ENCODE measurements at regions not wholly inside any gene's neighbourhood (a gene's known extent, or its start where the extent isn't known, plus 50 kb on each side); places are given as distances from the start of the nearest gene placed in this dataset.
"Not testable (repeated sequence)": the region's sequence is repeated elsewhere in the genome, so short reads cannot be mapped to it uniquely, and the experiment has no call there.

DNA sequence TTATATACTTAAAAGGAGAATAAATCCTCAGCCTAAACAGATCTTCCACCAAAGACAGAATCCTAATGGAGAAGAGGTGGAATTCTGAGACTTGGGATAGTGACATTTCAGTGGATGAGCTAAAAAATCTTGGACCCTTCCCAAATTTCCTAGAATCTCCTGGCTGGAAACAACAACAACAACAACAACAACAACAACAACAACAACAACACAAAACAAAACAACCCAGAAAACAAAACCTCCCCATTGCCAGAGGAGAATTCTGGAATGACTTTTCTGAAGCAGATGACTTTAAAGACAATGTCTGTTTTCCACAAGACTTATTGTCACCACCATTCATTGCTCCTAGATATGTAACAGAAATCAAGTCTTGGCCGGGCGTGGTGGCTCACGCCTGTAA, 322.1 kb downstream of the ARL4A start:
- Histone ChIP-seq H3K4me3 (ENCODE audit: low read depth, low read length) (no peak overlapping the region), H3K4me1 (ENCODE audit: control insufficient read depth, insufficient read depth, low read length, unreplicated experiment) (no peaks in the 10 kb centered on the region), H3K79me2 (ENCODE audit: control insufficient read depth, insufficient read depth, low read length, unreplicated experiment) (no peaks in the 10 kb centered on the region), H2AFZ (ENCODE audit: low read length, unreplicated experiment) (no peak overlapping the region), H3K27ac (ENCODE audit: low read depth, low read length) (no peak overlapping the region), H3K27me3 (ENCODE audit: insufficient read depth, low read length) (no peaks in the 10 kb centered on the region), H3K36me3 (ENCODE audit: insufficient read depth, low read length) (no peaks in the 10 kb centered on the region)

DNA sequence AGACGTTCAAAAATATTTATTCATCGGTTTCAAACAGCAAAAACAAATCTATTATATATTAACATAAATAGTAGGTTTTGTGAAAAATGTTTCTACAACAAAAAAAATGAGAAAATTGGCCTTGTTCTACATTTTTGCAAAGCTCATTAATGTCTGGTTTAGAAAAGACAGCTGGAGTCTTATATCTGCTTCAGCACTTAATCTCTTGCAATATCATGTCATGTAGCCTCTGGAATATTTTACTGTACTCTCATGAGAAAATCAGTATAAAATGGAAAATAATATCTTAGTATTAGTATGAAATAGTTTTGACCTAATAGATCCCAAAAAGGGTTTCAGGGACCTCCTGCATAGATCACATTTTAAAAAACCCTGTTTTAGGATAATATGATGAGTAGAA, 326.6 kb downstream of the ARL4A start:
- no peak overlapping the region for H3K27ac ChIP-seq (ENCODE audit: low read depth, low read length)
- H3K36me3 ChIP-seq (ENCODE audit: insufficient read depth, low read length) = no peaks in the 10 kb centered on the region
- no peaks in the 10 kb centered on the region for H3K79me2 ChIP-seq (ENCODE audit: control insufficient read depth, insufficient read depth, low read length, unreplicated experiment)
- no peaks in the 10 kb centered on the region for H3K27me3 ChIP-seq (ENCODE audit: insufficient read depth, low read length)
- no peak overlapping the region for H2AFZ ChIP-seq (ENCODE audit: low read length, unreplicated experiment)
- peaks cover 14% of the 10 kb centered on the region for H3K4me1 ChIP-seq (ENCODE audit: control insufficient read depth, insufficient read depth, low read length, unreplicated experiment)
- no peak overlapping the region for H3K4me3 ChIP-seq (ENCODE audit: low read depth, low read length)

DNA sequence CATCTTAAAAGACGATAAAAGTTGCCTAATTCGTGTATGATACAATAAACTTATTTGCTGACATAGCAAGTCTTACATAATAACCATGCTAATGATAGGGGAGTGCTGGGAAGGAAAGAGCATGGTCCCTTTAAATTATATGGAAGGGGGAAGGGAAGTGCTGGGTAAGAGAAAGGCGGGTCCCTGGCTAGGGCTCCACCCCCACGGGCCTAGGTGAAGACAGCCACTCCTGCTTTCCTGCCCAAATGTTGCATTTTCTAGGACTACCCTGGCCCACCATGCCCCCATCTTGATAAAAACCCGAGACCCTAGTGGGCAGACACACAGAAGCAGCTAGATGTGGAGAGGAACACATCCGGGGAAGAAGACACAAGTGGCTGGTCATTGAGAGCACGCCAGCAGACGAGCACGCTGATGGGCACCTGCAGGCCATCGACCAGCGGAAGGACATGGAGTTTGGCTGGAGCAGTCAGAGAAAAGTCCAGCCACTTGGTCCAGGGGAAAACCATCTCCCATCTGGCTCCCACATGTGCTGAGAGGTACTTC, 328.7 kb downstream of the ARL4A start:
- Histone ChIP-seq H3K27ac (ENCODE audit: low read depth, low read length) (no peak overlapping the region), H3K27me3 (ENCODE audit: insufficient read depth, low read length) (no peaks in the 10 kb centered on the region), H2AFZ (ENCODE audit: low read length, unreplicated experiment) (no peak overlapping the region), H3K4me1 (ENCODE audit: control insufficient read depth, insufficient read depth, low read length, unreplicated experiment) (peaks cover 14% of the 10 kb centered on the region), H3K79me2 (ENCODE audit: control insufficient read depth, insufficient read depth, low read length, unreplicated experiment) (no peaks in the 10 kb centered on the region), H3K4me3 (ENCODE audit: low read depth, low read length) (no peak overlapping the region), H3K36me3 (ENCODE audit: insufficient read depth, low read length) (no peaks in the 10 kb centered on the region)

DNA sequence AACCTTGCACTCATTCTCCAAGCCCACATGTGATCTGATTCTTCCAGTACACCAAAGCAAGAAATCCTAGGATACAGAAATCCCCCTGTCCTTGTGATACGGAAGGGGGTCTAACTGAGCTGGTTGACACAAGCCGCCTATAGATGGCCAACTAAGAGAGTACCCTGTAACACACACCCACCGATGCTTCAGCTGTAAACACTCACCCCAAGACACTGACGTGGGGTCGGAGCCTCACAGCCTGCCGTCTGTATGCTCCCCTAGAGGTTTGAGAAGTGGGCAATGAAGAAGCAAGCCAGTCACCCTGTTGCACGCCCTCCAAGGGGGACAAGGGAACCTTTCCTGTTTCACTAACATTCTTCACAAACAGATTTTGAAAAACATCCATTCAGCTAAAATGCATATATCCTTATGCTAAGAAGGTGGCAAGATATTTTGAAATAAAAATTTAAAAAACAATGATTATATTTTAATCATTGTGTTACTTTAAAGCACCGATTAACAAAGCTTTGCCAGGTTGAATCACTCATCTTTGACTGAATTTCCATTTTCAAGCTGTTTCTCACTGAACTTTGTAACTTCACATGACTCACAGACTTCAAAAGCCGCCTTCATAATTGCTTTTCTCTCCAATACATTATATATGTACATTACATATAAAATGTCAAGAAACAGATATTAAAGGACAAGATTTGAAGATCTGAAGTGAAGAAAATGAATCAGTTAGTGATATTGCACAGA, 329.3 kb downstream of the ARL4A start:
- H3K27ac ChIP-seq (ENCODE audit: low read depth, low read length) = no peak overlapping the region; the same call in 1 of the 2 replicates
- peaks cover 14% of the 10 kb centered on the region for H3K4me1 ChIP-seq (ENCODE audit: control insufficient read depth, insufficient read depth, low read length, unreplicated experiment)
- H3K36me3 ChIP-seq (ENCODE audit: insufficient read depth, low read length) = no peaks in the 10 kb centered on the region
- H2AFZ ChIP-seq (ENCODE audit: low read length, unreplicated experiment) = peak overlapping the region; percentile 55
- H3K27me3 ChIP-seq (ENCODE audit: insufficient read depth, low read length) = no peaks in the 10 kb centered on the region
- no peaks in the 10 kb centered on the region for H3K79me2 ChIP-seq (ENCODE audit: control insufficient read depth, insufficient read depth, low read length, unreplicated experiment)
- peak overlapping the region; percentile 47 for H3K4me3 ChIP-seq (ENCODE audit: low read depth, low read length)

DNA sequence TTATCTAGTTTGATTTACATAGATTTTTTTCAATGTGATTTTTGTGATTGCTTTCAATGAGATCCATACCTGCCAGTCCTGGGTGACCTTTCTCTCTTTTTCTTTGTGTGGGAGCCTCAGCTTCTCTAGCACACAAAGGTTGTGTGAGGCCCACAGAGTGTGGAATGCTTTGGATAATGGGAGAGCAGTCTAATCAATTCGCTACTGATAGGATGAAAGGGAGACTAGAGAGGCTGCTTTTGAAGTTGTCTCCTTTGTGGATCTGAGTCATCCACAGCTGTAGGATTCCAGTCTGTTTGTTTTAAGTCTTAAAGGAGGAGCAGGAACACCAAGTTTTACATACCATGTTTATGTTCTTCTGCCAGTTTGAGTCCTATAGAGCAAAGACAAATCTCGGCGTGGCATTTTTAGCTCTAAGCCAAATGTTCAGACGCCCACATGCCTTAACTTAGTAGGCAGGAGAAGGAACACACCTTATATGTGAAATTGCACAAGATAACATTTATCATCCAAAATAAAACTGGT, 330.0 kb downstream of the ARL4A start:
- H3K4me3 ChIP-seq (ENCODE audit: low read depth, low read length) = peak overlapping the region; percentile 47
- H2AFZ ChIP-seq (ENCODE audit: low read length, unreplicated experiment) = peak overlapping the region; percentile 55
- H3K27ac ChIP-seq (ENCODE audit: low read depth, low read length) = peak overlapping the region; percentile 5

DNA sequence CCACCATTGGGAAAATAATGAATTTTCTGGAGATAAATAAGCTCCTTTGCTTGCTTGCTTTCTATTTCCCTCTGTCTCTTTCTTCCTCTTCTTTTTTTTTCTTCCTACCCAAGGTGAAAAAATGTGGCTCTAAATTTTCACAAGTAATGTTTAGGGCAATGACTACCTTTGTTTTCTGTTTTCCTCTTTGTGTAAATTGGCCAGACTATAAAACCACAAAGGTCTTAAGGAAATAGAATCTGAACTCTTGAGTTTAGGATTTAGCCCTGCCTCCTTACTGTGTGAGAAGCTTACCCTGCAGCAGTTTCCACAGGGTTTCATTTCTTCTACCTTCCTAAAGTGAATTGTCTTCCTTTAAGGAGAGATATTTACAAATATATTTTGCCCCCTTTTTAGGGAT, 330.4 kb downstream of the ARL4A start:
- H3K4me3 ChIP-seq (ENCODE audit: low read depth, low read length) = peak overlapping the region; percentile 47

More for the DNA sequence above, 330.0 kb downstream of the ARL4A start:
- Histone ChIP-seq H3K36me3 (ENCODE audit: insufficient read depth, low read length) (no peaks in the 10 kb centered on the region), H3K27me3 (ENCODE audit: insufficient read depth, low read length) (no peaks in the 10 kb centered on the region), H3K4me1 (ENCODE audit: control insufficient read depth, insufficient read depth, low read length, unreplicated experiment) (peaks cover 14% of the 10 kb centered on the region), H3K79me2 (ENCODE audit: control insufficient read depth, insufficient read depth, low read length, unreplicated experiment) (no peaks in the 10 kb centered on the region)

DNA sequence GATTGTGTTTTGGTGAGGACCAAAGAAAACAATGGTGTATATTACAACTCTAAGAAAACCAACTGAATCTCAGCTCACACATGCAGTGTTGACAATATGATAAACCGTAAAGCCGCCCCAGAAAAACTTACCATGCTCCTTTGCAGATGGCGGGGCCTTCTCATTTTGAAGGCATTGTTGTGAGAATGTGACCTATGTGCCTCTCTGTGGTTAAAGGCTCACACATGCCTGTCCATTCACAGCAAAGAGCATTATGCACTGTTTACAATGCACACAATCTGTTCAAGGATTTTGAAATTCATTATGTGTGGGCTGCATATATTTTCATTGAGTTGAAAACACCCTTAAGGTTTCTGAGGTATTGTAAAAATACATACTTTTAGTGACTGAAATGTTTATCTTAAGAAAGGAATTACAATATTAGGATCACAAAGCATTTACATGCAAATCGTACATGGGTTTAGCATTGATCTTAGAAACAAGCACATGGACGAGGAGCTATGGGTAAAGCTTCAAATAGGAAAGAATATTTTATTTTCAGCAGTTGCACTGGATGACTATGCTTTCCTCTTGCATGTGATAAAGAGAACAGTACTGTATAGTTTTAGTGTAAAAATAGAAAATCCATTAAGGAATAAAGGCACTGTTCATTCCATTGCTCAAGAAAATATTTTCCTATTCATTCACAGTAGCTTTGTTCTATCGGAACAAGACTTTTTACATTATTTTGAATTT, 334.3 kb downstream of the ARL4A start:
- H3K27ac ChIP-seq (ENCODE audit: low read depth, low read length) = no peak overlapping the region
- no peak overlapping the region for H3K4me3 ChIP-seq (ENCODE audit: low read depth, low read length)
- H3K36me3 ChIP-seq (ENCODE audit: insufficient read depth, low read length) = no peaks in the 10 kb centered on the region
- no peaks in the 10 kb centered on the region for H3K79me2 ChIP-seq (ENCODE audit: control insufficient read depth, insufficient read depth, low read length, unreplicated experiment)
- peaks cover 12% of the 10 kb centered on the region for H3K4me1 ChIP-seq (ENCODE audit: control insufficient read depth, insufficient read depth, low read length, unreplicated experiment)
- no peak overlapping the region for H2AFZ ChIP-seq (ENCODE audit: low read length, unreplicated experiment)
- H3K27me3 ChIP-seq (ENCODE audit: insufficient read depth, low read length) = no peaks in the 10 kb centered on the region

More for the DNA sequence above, 330.4 kb downstream of the ARL4A start:
- Histone ChIP-seq H3K4me1 (ENCODE audit: control insufficient read depth, insufficient read depth, low read length, unreplicated experiment) (peaks cover 14% of the 10 kb centered on the region), H3K79me2 (ENCODE audit: control insufficient read depth, insufficient read depth, low read length, unreplicated experiment) (no peaks in the 10 kb centered on the region), H2AFZ (ENCODE audit: low read length, unreplicated experiment) (peak overlapping the region; percentile 55), H3K27ac (ENCODE audit: low read depth, low read length) (peak overlapping the region; percentile 5; the same call in 1 of the 2 replicates), H3K27me3 (ENCODE audit: insufficient read depth, low read length) (no peaks in the 10 kb centered on the region), H3K36me3 (ENCODE audit: insufficient read depth, low read length) (no peaks in the 10 kb centered on the region)

DNA sequence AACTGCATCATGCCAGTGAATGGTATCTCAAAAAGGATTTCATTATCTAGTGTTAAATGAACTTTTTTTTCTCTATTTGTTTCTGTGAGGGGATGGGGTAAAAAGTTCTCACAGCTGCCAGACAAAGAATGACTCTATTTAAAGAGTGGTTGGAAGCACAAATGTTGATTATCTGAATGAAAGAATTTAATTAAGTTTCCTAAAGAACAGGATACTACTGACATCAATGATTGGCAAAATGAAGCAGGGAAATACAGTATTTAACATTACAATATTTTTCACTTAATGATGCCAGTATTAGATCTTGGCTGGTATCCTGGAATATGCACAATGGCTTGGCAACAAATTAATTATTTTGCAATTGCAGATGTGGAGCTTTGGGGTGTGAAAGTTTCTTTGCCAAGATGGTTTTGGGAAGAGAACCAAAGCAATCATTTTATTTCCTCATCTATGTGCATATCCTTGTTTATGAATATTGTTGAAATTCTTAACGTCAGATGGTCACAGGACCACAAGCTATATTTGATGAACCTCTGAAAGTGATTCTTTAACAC, 336.8 kb downstream of the ARL4A start:
- no peak overlapping the region for H2AFZ ChIP-seq (ENCODE audit: low read length, unreplicated experiment)
- H3K36me3 ChIP-seq (ENCODE audit: insufficient read depth, low read length) = no peaks in the 10 kb centered on the region
- H3K27ac ChIP-seq (ENCODE audit: low read depth, low read length) = no peak overlapping the region
- H3K4me1 ChIP-seq (ENCODE audit: control insufficient read depth, insufficient read depth, low read length, unreplicated experiment) = peaks cover 8% of the 10 kb centered on the region
- H3K79me2 ChIP-seq (ENCODE audit: control insufficient read depth, insufficient read depth, low read length, unreplicated experiment) = no peaks in the 10 kb centered on the region
- no peaks in the 10 kb centered on the region for H3K27me3 ChIP-seq (ENCODE audit: insufficient read depth, low read length)
- H3K4me3 ChIP-seq (ENCODE audit: low read depth, low read length) = no peak overlapping the region

DNA sequence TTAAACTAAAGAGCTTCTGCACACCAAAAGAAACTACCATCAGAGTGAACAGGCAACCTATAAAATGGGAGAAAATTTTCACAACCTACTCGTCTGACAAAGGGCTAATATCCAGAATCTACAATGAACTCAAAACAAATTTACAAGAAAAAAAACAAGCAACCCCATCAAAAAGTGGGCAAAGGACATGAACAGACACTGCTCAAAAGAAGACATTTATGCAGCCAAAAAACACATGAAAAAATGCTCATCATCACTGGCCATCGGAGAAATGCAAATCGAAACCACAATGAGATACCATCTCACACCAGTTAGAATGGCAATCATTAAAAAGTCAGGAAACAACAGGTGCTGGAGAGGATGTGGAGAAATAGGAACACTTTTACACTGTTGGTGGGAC, 337.6 kb downstream of the ARL4A start:
- H2AFZ ChIP-seq (ENCODE audit: low read length, unreplicated experiment); H3K79me2 ChIP-seq (ENCODE audit: control insufficient read depth, insufficient read depth, low read length, unreplicated experiment); H3K4me1 ChIP-seq (ENCODE audit: control insufficient read depth, insufficient read depth, low read length, unreplicated experiment); H3K36me3 ChIP-seq (ENCODE audit: insufficient read depth, low read length); H3K27ac ChIP-seq (ENCODE audit: low read depth, low read length); H3K4me3 ChIP-seq (ENCODE audit: low read depth, low read length); H3K27me3 ChIP-seq (ENCODE audit: insufficient read depth, low read length): not testable (repeated sequence)

DNA sequence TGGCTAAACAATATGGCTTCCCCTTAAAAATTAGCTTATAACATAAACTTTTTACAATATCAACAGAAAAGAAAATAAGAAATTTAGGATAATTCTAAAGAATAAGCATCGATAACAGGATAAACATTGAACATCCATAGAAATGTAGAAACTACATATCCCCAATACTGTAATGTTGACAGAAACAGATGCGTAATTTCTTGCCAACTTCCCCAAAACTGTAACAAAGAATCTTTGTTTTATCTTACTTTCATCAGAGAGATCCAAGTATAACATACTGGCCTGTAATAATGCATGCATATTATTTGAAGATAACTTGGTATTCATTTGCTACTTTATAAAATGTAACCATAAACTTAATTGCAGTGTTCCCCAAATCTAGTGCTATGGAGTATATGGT, 339.9 kb downstream of the ARL4A start:
- H3K79me2 ChIP-seq (ENCODE audit: control insufficient read depth, insufficient read depth, low read length, unreplicated experiment) = no peaks in the 10 kb centered on the region
- no peak overlapping the region for H3K27ac ChIP-seq (ENCODE audit: low read depth, low read length)
- H3K27me3 ChIP-seq (ENCODE audit: insufficient read depth, low read length) = no peaks in the 10 kb centered on the region
- H2AFZ ChIP-seq (ENCODE audit: low read length, unreplicated experiment) = no peak overlapping the region
- H3K4me1 ChIP-seq (ENCODE audit: control insufficient read depth, insufficient read depth, low read length, unreplicated experiment) = peaks cover 17% of the 10 kb centered on the region
- H3K36me3 ChIP-seq (ENCODE audit: insufficient read depth, low read length) = no peaks in the 10 kb centered on the region
- no peak overlapping the region for H3K4me3 ChIP-seq (ENCODE audit: low read depth, low read length)
